Fibroblast of villous mesenchyme (primary cell): ENCODE measurements at regions not wholly inside any gene's neighbourhood (a gene's known extent, or its start where the extent isn't known, plus 50 kb on each side); places are given as distances from the start of the nearest gene placed in this dataset.
"Not testable (repeated sequence)": the region's sequence is repeated elsewhere in the genome, so short reads cannot be mapped to it uniquely, and the experiment has no call there.

ENCODE experiments used
- DNase-seq: peaks from one replicate; pipeline ENCODE4 v3.0.0-alpha.2; 2010; ENCODE audit warnings: low read depth
- H3K4me3 ChIP-seq: 2 replicates; pipeline ENCODE4 v1.5.1; 2011; ENCODE audit warnings: low read depth, mild to moderate bottlenecking, low read length
- CTCF ChIP-seq: IDR thresholded peaks from 2 replicates; pipeline ENCODE4 v1.5.1; 2012; ENCODE audit warnings: low read depth, mild to moderate bottlenecking, low read length; ENCODE audit not compliant: insufficient read depth

GRCh38 chr18:8988260-8988871 lies 114.1 kb upstream of the NDUFV2 start:
- peak; percentile 68 for DNase-seq
- TF ChIP-seq CTCF, result peak; percentile 91

GRCh38 chr18:8989017-8989416 lies 113.5 kb upstream of the NDUFV2 start:
- no peak for DNase-seq
- TF ChIP-seq CTCF, result no peak
- H3K4me3 ChIP-seq, result no peak overlapping the region

More at GRCh38 chr18:8988260-8988871, 114.1 kb upstream of the NDUFV2 start:
- no peak overlapping the region for H3K4me3 ChIP-seq

GRCh38 chr18:8989855-8990254 lies 112.6 kb upstream of the NDUFV2 start:
- H3K4me3 ChIP-seq, result no peak overlapping the region
- DNase-seq, result no peak
- TF ChIP-seq CTCF, result no peak

- no peak for TF ChIP-seq CTCF
- no peak for DNase-seq
- H3K4me3 ChIP-seq, result no peak overlapping the region
These were observed 112.0 kb upstream of the NDUFV2 start for GRCh38 chr18:8990276-8991031.

- TF ChIP-seq CTCF, result no peak
- DNase-seq, result no peak
- no peak overlapping the region for H3K4me3 ChIP-seq
These were observed 111.3 kb upstream of the NDUFV2 start for GRCh38 chr18:8991155-8991554.

GRCh38 chr18:8992500-8992899 lies 110.0 kb upstream of the NDUFV2 start:
- not testable (repeated sequence) for H3K4me3 ChIP-seq

GRCh38 chr18:8994603-8995002 lies 107.9 kb upstream of the NDUFV2 start:
- no peak for TF ChIP-seq CTCF
- DNase-seq, result no peak

More at GRCh38 chr18:8992500-8992899, 110.0 kb upstream of the NDUFV2 start:
- DNase-seq, result not testable (repeated sequence)

More at GRCh38 chr18:8994603-8995002, 107.9 kb upstream of the NDUFV2 start:
- no peak overlapping the region for H3K4me3 ChIP-seq
